ENCODE measurements at regions not wholly inside any gene's neighbourhood (a gene's known extent, or its start where the extent isn't known, plus 50 kb on each side); places are given as distances from the start of the nearest gene placed in this dataset.

- no peak for DNase-seq (ENCODE audit: low read depth in 1 of 2, low spot score in 1 of 2)
- no peak for TF ChIP-seq JUND (IDR thresholded peaks at IDR 0.05; ENCODE audit: low read depth)
- in situ Hi-C loops (cut with HindIII; ENCODE audit: low pct_unique_long_range_greater_than_20kb, low sequenced_read_pairs): no loop called here
Observed at GRCh38 chr19:29372461-29372860, 153.3 kb upstream of the VSTM2B start.

DNA sequence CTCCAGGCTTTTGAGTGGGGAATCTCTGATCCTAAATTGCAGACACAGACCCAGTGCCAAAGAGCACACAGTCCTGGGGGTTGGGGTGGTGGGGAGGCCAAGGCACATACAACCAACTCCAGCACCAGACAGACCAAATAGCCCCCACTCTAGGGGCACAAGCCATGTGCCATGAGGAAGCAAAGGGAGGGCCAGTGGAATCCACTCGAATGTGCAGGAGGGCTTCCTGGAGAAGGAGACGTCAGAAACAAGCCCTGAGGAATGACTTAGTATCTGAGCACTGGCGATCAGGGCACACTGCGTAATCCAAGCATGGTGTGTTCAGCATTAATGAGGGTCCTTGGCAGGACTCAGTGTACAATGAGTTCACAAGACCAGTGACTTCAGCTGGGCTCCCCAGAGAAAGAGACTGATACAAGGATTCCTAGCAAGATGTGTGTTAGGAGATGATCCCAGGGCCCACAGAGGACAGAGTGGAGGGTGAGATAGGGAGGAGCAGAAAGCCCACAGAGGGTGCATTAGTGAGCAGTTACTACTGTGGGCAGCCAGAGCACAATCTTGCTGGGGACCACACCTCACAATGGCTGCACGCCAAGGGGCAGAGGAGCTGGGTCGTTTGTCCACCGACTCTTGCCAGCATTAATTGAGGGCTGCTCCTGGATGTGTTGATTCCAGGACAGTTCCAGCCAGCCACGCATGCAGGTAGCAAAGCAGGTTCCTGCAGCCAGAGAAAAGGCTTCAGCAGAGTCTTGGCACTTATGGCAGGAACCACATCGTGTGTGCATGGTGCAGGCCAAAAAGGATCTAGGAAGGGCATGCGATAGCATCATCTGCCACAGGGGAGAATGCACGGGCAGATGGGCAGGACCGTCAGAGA lies 152.6 kb upstream of the VSTM2B start:
- in situ Hi-C loops (cut with HindIII; ENCODE audit: low pct_unique_long_range_greater_than_20kb, low sequenced_read_pairs): no loop called here
- TF ChIP-seq JUND (IDR thresholded peaks at IDR 0.05; ENCODE audit: low read depth): no peak
- no peak for DNase-seq (ENCODE audit: low read depth in 1 of 2, low spot score in 1 of 2)

GRCh38 chr19:29375429-29376119 lies 150.2 kb upstream of the VSTM2B start:
- no peak for DNase-seq (ENCODE audit: low read depth in 1 of 2, low spot score in 1 of 2)

DNA sequence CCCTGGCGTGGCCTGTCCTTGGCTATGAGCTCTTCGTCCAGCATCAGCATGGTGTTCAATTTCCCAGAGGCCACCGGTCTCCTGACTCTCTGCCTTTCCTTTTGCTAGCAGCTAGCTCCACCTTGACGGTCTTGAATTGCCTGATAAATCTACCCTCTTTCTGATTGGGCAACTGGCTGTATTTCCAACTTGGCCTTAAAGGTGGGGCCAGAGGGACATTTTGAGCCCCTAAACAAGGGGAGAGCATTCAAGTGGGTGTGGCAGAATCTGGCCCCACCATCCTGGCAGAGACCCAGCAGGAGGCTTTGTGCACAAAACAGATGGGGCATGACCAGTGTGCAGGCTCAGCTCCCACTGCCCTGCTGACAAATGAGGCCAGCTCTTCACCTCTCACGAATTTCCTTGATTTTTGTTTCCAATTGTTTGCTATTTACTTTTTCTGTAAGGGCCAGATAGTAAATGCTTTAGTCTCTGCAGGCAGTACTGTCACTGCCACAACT lies 148.9 kb upstream of the VSTM2B start:
- no peak for TF ChIP-seq JUND (IDR thresholded peaks at IDR 0.05; ENCODE audit: low read depth)
- no peak for DNase-seq (ENCODE audit: low read depth in 1 of 2, low spot score in 1 of 2)
- in situ Hi-C loops (cut with HindIII; ENCODE audit: low pct_unique_long_range_greater_than_20kb, low sequenced_read_pairs): no loop called here

More at GRCh38 chr19:29375429-29376119, 150.2 kb upstream of the VSTM2B start:
- TF ChIP-seq JUND (IDR thresholded peaks at IDR 0.05; ENCODE audit: low read depth): no peak
- in situ Hi-C loops (cut with HindIII; ENCODE audit: low pct_unique_long_range_greater_than_20kb, low sequenced_read_pairs): no loop called here

- no peak for DNase-seq (ENCODE audit: low read depth in 1 of 2, low spot score in 1 of 2)
- in situ Hi-C loops (cut with HindIII; ENCODE audit: low pct_unique_long_range_greater_than_20kb, low sequenced_read_pairs): no loop called here
- TF ChIP-seq JUND (IDR thresholded peaks at IDR 0.05; ENCODE audit: low read depth): no peak
Observed at GRCh38 chr19:29378126-29378525, 147.7 kb upstream of the VSTM2B start.

- no peak for TF ChIP-seq JUND (IDR thresholded peaks at IDR 0.05; ENCODE audit: low read depth)
- DNase-seq (ENCODE audit: low read depth in 1 of 2, low spot score in 1 of 2): no peak
- in situ Hi-C loops (cut with HindIII; ENCODE audit: low pct_unique_long_range_greater_than_20kb, low sequenced_read_pairs): no loop called here
Observed at GRCh38 chr19:29378543-29379080, 147.2 kb upstream of the VSTM2B start.

DNA sequence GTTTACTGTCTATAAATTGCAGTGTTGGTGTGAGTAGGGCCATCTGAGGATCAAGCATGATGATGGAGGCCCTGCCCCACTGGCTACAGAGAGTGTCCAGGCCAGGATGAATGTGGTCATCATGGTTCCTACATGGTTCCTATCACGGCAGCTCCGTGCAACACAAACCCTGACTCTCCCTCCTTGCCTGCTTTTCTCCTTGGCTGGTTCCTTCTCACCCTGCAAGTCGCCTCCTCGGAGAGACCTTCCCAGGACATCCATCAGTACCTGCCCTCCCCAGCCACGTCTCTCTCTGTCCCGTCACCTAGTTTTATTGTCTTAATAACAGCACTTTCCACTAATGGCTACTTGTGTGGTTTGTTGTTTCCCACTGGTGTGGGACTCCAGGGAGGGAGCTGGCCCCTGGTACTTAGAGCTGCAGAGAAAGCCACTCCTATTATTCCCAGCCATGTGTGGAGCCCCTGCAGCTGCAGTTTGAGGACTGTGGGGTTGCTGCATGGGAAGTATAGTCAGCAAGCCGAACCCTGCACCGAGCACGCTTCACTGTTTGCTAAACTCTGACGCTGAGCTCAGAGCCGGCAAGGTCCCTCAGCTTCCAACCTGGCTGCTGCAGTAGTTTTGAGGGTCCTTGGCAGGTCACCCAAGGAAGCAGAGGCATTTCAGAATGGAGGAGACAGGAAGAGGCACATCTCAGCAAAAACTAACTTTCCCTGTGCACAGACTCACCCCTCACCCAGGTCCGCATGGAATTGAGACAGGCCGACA lies 146.4 kb upstream of the VSTM2B start:
- no peak for DNase-seq (ENCODE audit: low read depth in 1 of 2, low spot score in 1 of 2)
- no peak for TF ChIP-seq JUND (IDR thresholded peaks at IDR 0.05; ENCODE audit: low read depth)
- in situ Hi-C loops (cut with HindIII; ENCODE audit: low pct_unique_long_range_greater_than_20kb, low sequenced_read_pairs): no loop called here

- in situ Hi-C loops (cut with HindIII; ENCODE audit: low pct_unique_long_range_greater_than_20kb, low sequenced_read_pairs): no loop called here
- TF ChIP-seq JUND (IDR thresholded peaks at IDR 0.05; ENCODE audit: low read depth): no peak
- DNase-seq (ENCODE audit: low read depth in 1 of 2, low spot score in 1 of 2): no peak
Observed at GRCh38 chr19:29380581-29380980, 145.2 kb upstream of the VSTM2B start.

DNA sequence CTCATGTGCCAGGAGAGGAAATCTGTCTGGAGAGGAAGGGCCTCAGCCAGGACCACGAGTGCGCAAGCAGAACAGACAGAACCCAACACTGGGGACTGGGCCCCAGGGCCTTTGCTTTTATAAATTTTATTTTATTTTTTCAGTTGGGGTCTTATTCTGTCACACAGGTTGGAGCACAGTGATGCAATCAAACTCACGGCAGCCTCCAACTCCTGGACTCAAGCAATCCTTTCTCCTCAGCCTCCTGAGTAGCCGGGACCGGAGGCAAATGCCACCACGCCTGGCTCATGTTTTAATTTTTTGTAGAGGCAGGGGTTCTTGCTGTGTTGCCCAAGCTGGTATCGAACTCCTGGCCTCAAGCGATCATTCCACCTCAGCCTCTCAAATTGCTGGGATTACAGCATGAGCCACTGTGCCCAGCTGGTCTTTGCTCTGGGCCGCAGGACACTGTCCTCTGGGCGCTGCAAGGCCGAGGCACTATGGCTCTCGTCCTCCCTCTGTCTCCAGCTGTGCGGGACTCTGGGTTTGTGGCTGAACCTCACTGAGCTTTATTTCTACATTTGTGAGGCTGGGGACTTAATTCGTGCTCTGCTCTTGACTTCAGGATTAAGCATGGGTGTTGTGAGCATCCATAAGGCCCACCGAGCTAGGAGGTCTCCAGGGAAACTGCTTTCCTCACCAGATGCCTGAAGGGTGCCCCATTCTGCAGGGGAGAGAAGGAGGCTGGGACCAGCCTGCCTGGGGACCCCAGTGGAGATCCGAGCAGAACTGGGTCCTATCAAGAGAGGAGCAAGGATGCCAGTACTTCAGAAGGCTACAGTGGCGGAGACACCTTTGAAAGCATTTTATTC lies 144.2 kb upstream of the VSTM2B start:
- no peak for DNase-seq (ENCODE audit: low read depth in 1 of 2, low spot score in 1 of 2)
- in situ Hi-C loops (cut with HindIII; ENCODE audit: low pct_unique_long_range_greater_than_20kb, low sequenced_read_pairs): no loop called here
- no peak for TF ChIP-seq JUND (IDR thresholded peaks at IDR 0.05; ENCODE audit: low read depth)

GRCh38 chr19:29383696-29384095 lies 142.1 kb upstream of the VSTM2B start:
- in situ Hi-C loops (cut with HindIII; ENCODE audit: low pct_unique_long_range_greater_than_20kb, low sequenced_read_pairs): no loop called here
- TF ChIP-seq JUND (IDR thresholded peaks at IDR 0.05; ENCODE audit: low read depth): no peak
- DNase-seq (ENCODE audit: low read depth in 1 of 2, low spot score in 1 of 2): no peak

DNA sequence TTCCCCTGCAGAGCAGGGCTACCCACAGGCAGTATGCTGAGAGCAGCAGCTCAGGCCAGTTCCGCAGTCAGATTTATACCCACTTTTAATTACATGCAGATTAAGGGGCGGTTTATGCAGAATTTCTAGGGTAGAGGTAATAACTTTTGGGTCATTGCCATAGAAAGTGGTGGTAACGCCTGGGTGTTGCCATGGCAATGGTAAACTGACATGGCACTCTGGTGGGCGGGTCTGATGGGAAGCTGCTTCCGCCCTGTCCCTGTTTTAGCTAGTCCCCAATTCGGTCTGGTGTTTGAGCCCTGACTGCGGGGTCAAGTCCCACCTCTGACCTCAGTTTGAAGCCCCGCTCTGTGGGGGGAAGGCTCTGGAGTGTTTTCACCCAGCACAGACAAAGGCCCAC lies 141.1 kb upstream of the VSTM2B start:
- no peak for TF ChIP-seq JUND (IDR thresholded peaks at IDR 0.05; ENCODE audit: low read depth)
- DNase-seq (ENCODE audit: low read depth in 1 of 2, low spot score in 1 of 2): no peak
- in situ Hi-C loops (cut with HindIII; ENCODE audit: low pct_unique_long_range_greater_than_20kb, low sequenced_read_pairs): no loop called here

Data from T47D (cell line).